K562 (cell line): ENCODE measurements at regions not wholly inside any gene's neighbourhood (a gene's known extent, or its start where the extent isn't known, plus 50 kb on each side); places are given as distances from the start of the nearest gene placed in this dataset.
A peak's percentile ranks its signal among the peaks of the same experiment; 100 is the strongest.
"Not testable (repeated sequence)": the region's sequence is repeated elsewhere in the genome, so short reads cannot be mapped to it uniquely, and the experiment has no call there.

Experiments
- ATAC-seq: fragments of 200-7000 bp; cut with Tn5 transposase; 3 replicates; pipeline ENCODE4 v1.9.1; 2020; ENCODE audit warnings: moderate library complexity
- BruUV-seq: library from RNA; stranded (reverse); fragments of 400-500 nt; replicated peaks from 2 replicates; lab custom pipeline; 2021; lab: Mats Ljungman, UMichigan
- CTCF ChIA-PET: fragments of 300-600 bp; formaldehyde crosslinking; extraction: SDS; loops from one replicate; lab custom pipeline; 2021; ENCODE audit warnings: low intra/inter-chr PET ratio; lab: Yijun Ruan, JAX
- POLR2A ChIA-PET: fragments of 300-600, 350-650 bp; sonication (Branson Sonifier 250); formaldehyde crosslinking; extraction: SDS; loops from one replicate; lab custom pipeline; 2021; ENCODE audit warnings: antibody characterized with exemption, inconsistent platforms; lab: Yijun Ruan, JAX
- DNase-seq, 4 experiments: peaks; one replicate each; pipeline versions ENCODE4 v3.0.0 to v3.0.0-alpha.2; 2011 to 2018; ENCODE audit warnings: low spot score in 3 of 4, mixed read lengths in 3 of 4; ENCODE audit errors: extremely low read depth in 1 of 4
- FAIRE-seq: peaks from 2 replicates; lab custom pipeline; 2011; peaks lifted over from hg19 to GRCh38; lab: Jason Lieb, UNC
- H2AFZ ChIP-seq: 2 replicates; pipeline ENCODE4 v1.6.0; 2011; ENCODE audit warnings: low read depth, low read length, control low read depth, inconsistent platforms
- H3K27ac ChIP-seq: fragments of 200-600 bp; 3 replicates; pipeline ENCODE4 v1.8.0; 2011; ENCODE audit warnings: low read depth, mild to moderate bottlenecking, control low read depth, inconsistent platforms, low read length, moderate library complexity, mixed read lengths; ENCODE audit errors: extremely low read depth
- H3K27me3 ChIP-seq, 2 experiments: fragments of 300-600 bp in 1 of 2; 2 replicates in 1 of 2; 3 replicates in 1 of 2; pipeline versions ENCODE4 v1.6.0 to v1.8.0; 2011; ENCODE audit warnings: inconsistent platforms in 2 of 2, low read length in 2 of 2, mild to moderate bottlenecking in 1 of 2, mixed read lengths in 1 of 2, moderate library complexity in 1 of 2; ENCODE audit not compliant: control insufficient read depth in 2 of 2, insufficient read depth in 2 of 2
- H3K36me3 ChIP-seq: fragments of 300-600 bp; 3 replicates; pipeline ENCODE4 v1.8.0; 2011; ENCODE audit warnings: mild to moderate bottlenecking, low read length, inconsistent platforms; ENCODE audit not compliant: control insufficient read depth, insufficient read depth
- H3K4me1 ChIP-seq, 2 experiments: fragments of 200-600 bp in 1 of 2; replicated peaks in 1 of 2; 2 replicates in 1 of 2; 3 replicates in 1 of 2; pipeline versions ENCODE4 v1.5.1 to v1.8.0; 2011; ENCODE audit warnings: inconsistent platforms in 2 of 2, low read length in 2 of 2, mild to moderate bottlenecking in 1 of 2, mixed read lengths in 1 of 2, moderate library complexity in 1 of 2; ENCODE audit not compliant: control insufficient read depth in 2 of 2, insufficient read depth in 2 of 2
- H3K4me2 ChIP-seq: 2 replicates; pipeline ENCODE4 v1.6.1; 2011; ENCODE audit warnings: low read length, control low read depth, inconsistent platforms, mixed read lengths; ENCODE audit not compliant: insufficient read depth
- H3K4me3 ChIP-seq: fragments of 200-600 bp; sonication (generic), shearing (Covaris generic); 2 replicates; pipeline ENCODE4 v1.5.1; 2016; ENCODE audit warnings: control low read depth, inconsistent platforms
- H3K79me2 ChIP-seq: fragments of 200-600 bp; 3 replicates; pipeline ENCODE4 v1.8.0; 2011; ENCODE audit warnings: low read length, inconsistent platforms; ENCODE audit not compliant: control insufficient read depth, insufficient read depth
- H3K9ac ChIP-seq, 2 experiments: 2 replicates each; pipeline versions ENCODE4 v1.6.0 to v1.6.1; 2011; ENCODE audit warnings: low read depth in 2 of 2, low read length in 2 of 2, control low read depth in 1 of 2, inconsistent platforms in 1 of 2, mild to moderate bottlenecking in 1 of 2, mixed read lengths in 1 of 2; ENCODE audit not compliant: insufficient read depth in 1 of 2
- H3K9me1 ChIP-seq: one replicate; pipeline ENCODE4 v1.6.0; 2011; ENCODE audit warnings: inconsistent platforms, mild to moderate bottlenecking, low read length, moderate library complexity; ENCODE audit not compliant: control insufficient read depth, insufficient read depth
- H3K9me3 ChIP-seq: replicated peaks from 2 replicates; pipeline ENCODE4 v1.5.1; 2011; ENCODE audit warnings: low read depth, low read length, inconsistent platforms; ENCODE audit not compliant: control insufficient read depth, insufficient read depth
- H4K20me1 ChIP-seq: replicated peaks from 2 replicates; pipeline ENCODE4 v1.6.1; 2011; ENCODE audit warnings: low read length, inconsistent platforms, mixed read lengths; ENCODE audit not compliant: control insufficient read depth, insufficient read depth
- CBFA2T3 ChIP-seq: fragments of 450-650 bp; IDR thresholded peaks from 2 replicates; pipeline ENCODE4 v1.6.1; 2017
- CXXC5 ChIP-seq: fragments of 250-450 bp; sonication (Bioruptor Pico); IDR thresholded peaks from 2 replicates; pipeline ENCODE4 v1.8.0; 2022; ENCODE audit warnings: inconsistent platforms, mild to moderate bottlenecking, moderate library complexity
- ESRRA ChIP-seq: fragments of 450-650 bp; IDR thresholded peaks from 2 replicates; pipeline ENCODE4 v1.6.1; 2014; ENCODE audit warnings: low read depth, mild to moderate bottlenecking, moderate library complexity, borderline replicate concordance
- FOXA3 ChIP-seq, 2 experiments: fragments of 450-650 bp in 1 of 2; sonication (generic) in 1 of 2; formaldehyde crosslinking; IDR thresholded peaks in 1 of 2; conservative IDR thresholded peaks in 1 of 2; 2 replicates each; pipeline versions ENCODE4 v1.4.0 to v1.8.0; 2020 to 2022; ENCODE audit warnings: mild to moderate bottlenecking in 2 of 2, missing genetic modification reagents in 1 of 2
- HDAC1 ChIP-seq, 2 experiments: fragments of 450-650 bp; IDR thresholded peaks; 2 replicates each; pipeline ENCODE4 v1.6.1; 2016 to 2017; ENCODE audit warnings: inconsistent platforms in 1 of 2, mild to moderate bottlenecking in 1 of 2, moderate library complexity in 1 of 2
- KDM1A ChIP-seq, 2 experiments: fragments of 450-650 bp; IDR thresholded peaks; 2 replicates each; pipeline ENCODE4 v1.6.1; 2016; ENCODE audit warnings: mild to moderate bottlenecking in 2 of 2
- MEIS2 ChIP-seq: fragments of 450-650 bp; IDR thresholded peaks from 2 replicates; pipeline ENCODE4 v1.6.1; 2014; ENCODE audit warnings: mild to moderate bottlenecking; ENCODE audit not compliant: partially characterized antibody
- MLLT1 ChIP-seq, 2 experiments: fragments of 450-650 bp; IDR thresholded peaks; 2 replicates each; pipeline ENCODE4 v1.6.1; 2016
- RCOR1 ChIP-seq, 2 experiments: IDR thresholded peaks; 2 replicates each; pipeline ENCODE4 v1.6.1; 2012; ENCODE audit warnings: low read depth in 2 of 2, low read length in 2 of 2, borderline replicate concordance in 1 of 2, improper control_type of control experiment in 1 of 2
- TEAD4 ChIP-seq, 2 experiments: sonication (generic) in 1 of 2; formaldehyde crosslinking in 1 of 2; IDR thresholded peaks; 2 replicates each; pipeline versions ENCODE4 v1.6.1 to v1.8.0; 2012 to 2022; ENCODE audit warnings: borderline replicate concordance in 1 of 2, inconsistent platforms in 1 of 2, low read length in 1 of 2, mild to moderate bottlenecking in 1 of 2, missing genetic modification reagents in 1 of 2
- WGBS: fragments of 100-300 bp; shearing (Covaris generic); methylation state at CpG from one replicate; pipeline ENCODE4 v1.1.6; 2016; ENCODE audit warnings: low coverage, mixed read lengths; ENCODE audit not compliant: insufficient coverage; ENCODE audit errors: missing lambda C conversion rate; 5-methylcytosine and 5-hydroxymethylcytosine counted together
- in situ Hi-C: fragments of 300-500 bp; cut with MboI; formaldehyde crosslinking; loops from 4 replicates; pipeline ENCODE4 v1.15.0; 2018; ENCODE audit warnings: inconsistent platforms, mixed read lengths
- intact Hi-C: fragments of 100-400 bp; cut with micrococcal nuclease; formaldehyde crosslinking; loops from 2 replicates; pipeline ENCODE4 v1.14.2; 2022
- TF ChIP-seq, protein P1 (sequence below): fragments of 450-650 bp; IDR thresholded peaks from 2 replicates; pipeline ENCODE4 v1.6.1; 2016; ENCODE audit warnings: low read depth, mild to moderate bottlenecking, moderate library complexity

GRCh38 chr5:1608336-1608735, 84.6 kb upstream of the LPCAT1 start:
- FAIRE-seq: peak; percentile 32
- 20% methylated on average over 10 of the region's 15 CpGs for WGBS

GRCh38 chr5:1606951-1607350, 83.2 kb upstream of the LPCAT1 start:
- H3K36me3 ChIP-seq, H3K9me1 ChIP-seq, H3K27me3 ChIP-seq, intact Hi-C loops, H3K9ac ChIP-seq, H3K4me1 ChIP-seq, POLR2A ChIA-PET, ATAC-seq, H3K79me2 ChIP-seq, BruUV-seq, DNase-seq, CTCF ChIA-PET, FAIRE-seq, H3K4me2 ChIP-seq, H2AFZ ChIP-seq, H3K9me3 ChIP-seq, in situ Hi-C loops, H3K27ac ChIP-seq, H3K4me3 ChIP-seq, H4K20me1 ChIP-seq: not testable (repeated sequence)
- WGBS: no CpG with 5 or more reads among the region's 9 CpGs

More at GRCh38 chr5:1608336-1608735, 84.6 kb upstream of the LPCAT1 start:
- H3K36me3 ChIP-seq; H4K20me1 ChIP-seq; H3K9me1 ChIP-seq; H3K27me3 ChIP-seq; in situ Hi-C loops; DNase-seq; H2AFZ ChIP-seq; BruUV-seq; H3K4me1 ChIP-seq; POLR2A ChIA-PET; H3K4me3 ChIP-seq; H3K9me3 ChIP-seq; intact Hi-C loops; H3K9ac ChIP-seq; H3K79me2 ChIP-seq; H3K4me2 ChIP-seq; H3K27ac ChIP-seq; CTCF ChIA-PET; TF ChIP-seq TEAD4 (CRISPR knock-in tag; IDR thresholded peaks at IDR 0.05; ENCODE audit: borderline replicate concordance): not testable (repeated sequence)
- 0 out of 2 replicates have a peak, but pooled peaks have one; percentile 10 for TF ChIP-seq CBFA2T3
- TF ChIP-seq CXXC5 (CRISPR knock-in tag): peak; percentile 32; the same call in 1 of the 2 replicates
- peak; percentile 78; the same call in 1 of the 2 replicates for TF ChIP-seq ESRRA
- TF ChIP-seq, protein P1, sequence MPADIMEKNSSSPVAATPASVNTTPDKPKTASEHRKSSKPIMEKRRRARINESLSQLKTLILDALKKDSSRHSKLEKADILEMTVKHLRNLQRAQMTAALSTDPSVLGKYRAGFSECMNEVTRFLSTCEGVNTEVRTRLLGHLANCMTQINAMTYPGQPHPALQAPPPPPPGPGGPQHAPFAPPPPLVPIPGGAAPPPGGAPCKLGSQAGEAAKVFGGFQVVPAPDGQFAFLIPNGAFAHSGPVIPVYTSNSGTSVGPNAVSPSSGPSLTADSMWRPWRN: peak; percentile 64; the same call in 1 of the 2 replicates
- peak in 1 of 2 experiments; percentile 91; a peak in 2 of 4 replicates for TF ChIP-seq RCOR1 (IDR thresholded peaks at IDR 0.05; ENCODE audit: borderline replicate concordance in 1 of 2, low read depth in 2 of 2, low read length in 2 of 2)
- TF ChIP-seq TEAD4 (IDR thresholded peaks at IDR 0.05; ENCODE audit: low read length): 0 out of 2 replicates have a peak, but pooled peaks have one; percentile 10
- peak in 1 of 2 experiments; percentile 31; a peak in 1 of 4 replicates for TF ChIP-seq HDAC1 (IDR thresholded peaks at IDR 0.05)
- peak; percentile 74 to 75; a peak in 3 of 4 replicates for TF ChIP-seq KDM1A (IDR thresholded peaks at IDR 0.05)
- TF ChIP-seq MLLT1 (IDR thresholded peaks at IDR 0.05): peak in 1 of 2 experiments; percentile 66; a peak in 1 of 4 replicates
- TF ChIP-seq MEIS2: peak; percentile 23
- peak in 1 of 2 experiments; percentile 92; a peak in 2 of 4 replicates for TF ChIP-seq FOXA3 (CRISPR knock-in tag; conservative IDR thresholded peaks at IDR 0.05 in 1 of 2, IDR thresholded peaks at IDR 0.05 in 1 of 2)
- peak; percentile 50; the same call in 1 of the 3 replicates for ATAC-seq
